GM23338 (cell line): ENCODE measurements at regions not wholly inside any gene's neighbourhood (a gene's known extent, or its start where the extent isn't known, plus 50 kb on each side); places are given as distances from the start of the nearest gene placed in this dataset.
A peak's percentile ranks its signal among the peaks of the same experiment; 100 is the strongest.

Source experiments
- ATAC-seq: fragments of 200-7000 bp; cut with Tn5 transposase; 3 replicates; pipeline ENCODE4 v1.9.1; 2020
- DNase-seq: peaks from one replicate; pipeline ENCODE4 v3.0.0-alpha.2; 2015; ENCODE audit warnings: low spot score
- H2AFZ ChIP-seq: fragments of 200-600 bp; sonication (generic); 2 replicates; pipeline ENCODE4 v1.8.0; 2016; ENCODE audit warnings: antibody characterized with exemption, mild to moderate bottlenecking, moderate library complexity
- H3F3A ChIP-seq: fragments of 200-600 bp; sonication (generic); replicated peaks from 2 replicates; pipeline ENCODE4 v1.8.0; 2017; ENCODE audit warnings: antibody characterized with exemption, mixed run types, low read depth
- H3K27ac ChIP-seq: fragments of 200-600 bp; sonication (generic); 2 replicates; pipeline ENCODE4 v1.6.1; 2016; ENCODE audit warnings: low read depth
- H3K27me3 ChIP-seq: fragments of 200-600 bp; sonication (generic); 2 replicates; pipeline ENCODE4 v1.8.0; 2016; ENCODE audit warnings: mild to moderate bottlenecking, mixed run types, moderate library complexity; ENCODE audit not compliant: insufficient read depth
- H3K36me3 ChIP-seq: fragments of 200-600 bp; sonication (generic); 2 replicates; pipeline ENCODE4 v1.8.0; 2016; ENCODE audit warnings: mild to moderate bottlenecking; ENCODE audit not compliant: insufficient read depth
- H3K4me1 ChIP-seq: fragments of 200-600 bp; sonication (generic); 2 replicates; pipeline ENCODE4 v1.8.0; 2016; ENCODE audit warnings: mild to moderate bottlenecking, moderate library complexity; ENCODE audit not compliant: insufficient read depth
- H3K4me2 ChIP-seq: fragments of 200-600 bp; sonication (generic); 2 replicates; pipeline ENCODE4 v1.7.1; 2017; ENCODE audit warnings: mixed run types
- H3K4me3 ChIP-seq: fragments of 200-600 bp; sonication (generic); 2 replicates; pipeline ENCODE4 v1.6.1; 2016; ENCODE audit warnings: mixed run types
- H3K79me2 ChIP-seq: fragments of 200-600 bp; sonication (generic); replicated peaks from 2 replicates; pipeline ENCODE4 v1.8.0; 2017; ENCODE audit warnings: mild to moderate bottlenecking; ENCODE audit not compliant: insufficient read depth
- H3K9me2 ChIP-seq: fragments of 200-600 bp; sonication (generic); 2 replicates; pipeline ENCODE4 v1.8.0; 2017; ENCODE audit not compliant: insufficient read depth
- H4K20me1 ChIP-seq: fragments of 200-600 bp; sonication (generic); replicated peaks from 2 replicates; pipeline ENCODE4 v1.8.0; 2017; ENCODE audit warnings: mild to moderate bottlenecking; ENCODE audit not compliant: insufficient read depth
- H3K27ac Mint-ChIP-seq: 2 replicates; pipeline ENCODE4 v1.8.0; 2020; ENCODE audit warnings: inconsistent platforms, mild to moderate bottlenecking, moderate library complexity, mixed read lengths
- H3K27me3 Mint-ChIP-seq: 3 replicates; pipeline ENCODE4 v1.8.0; 2022; ENCODE audit warnings: low read depth, mild to moderate bottlenecking, moderate library complexity, mixed read lengths, inconsistent platforms; ENCODE audit not compliant: insufficient read depth, poor library complexity
- H3K36me3 Mint-ChIP-seq: 3 replicates; pipeline ENCODE4 v1.8.0; 2021; ENCODE audit warnings: low read depth, mild to moderate bottlenecking, inconsistent platforms, moderate library complexity, mixed read lengths
- H3K4me1 Mint-ChIP-seq: 3 replicates; pipeline ENCODE4 v1.8.0; 2020; ENCODE audit warnings: mild to moderate bottlenecking, inconsistent platforms, mixed read lengths
- H3K4me3 Mint-ChIP-seq: 3 replicates; pipeline ENCODE4 v1.8.0; 2021; ENCODE audit warnings: moderate library complexity, mild to moderate bottlenecking, inconsistent platforms, mixed read lengths
- H3K9me3 Mint-ChIP-seq: 3 replicates; pipeline ENCODE4 v1.8.0; 2020; ENCODE audit warnings: moderate library complexity, mild to moderate bottlenecking, inconsistent platforms, mixed read lengths
- CREB1 ChIP-seq: fragments of 250-450 bp; sonication (Bioruptor Pico); IDR thresholded peaks from 2 replicates; pipeline ENCODE4 v1.5.0; 2020; ENCODE audit warnings: low read depth, mild to moderate bottlenecking, moderate library complexity
- CTCF ChIP-seq, 2 experiments: fragments of 200-600 bp in 1 of 2; sonication (generic) in 1 of 2; conservative IDR thresholded peaks; 2 replicates each; pipeline versions ENCODE4 v1.5.1 to v1.6.1; 2016 to 2017; ENCODE audit warnings: antibody characterized with exemption in 2 of 2, low read depth in 2 of 2, mild to moderate bottlenecking in 2 of 2, moderate library complexity in 1 of 2
- ETS1 ChIP-seq: IDR thresholded peaks from 2 replicates; pipeline ENCODE4 v1.6.1; 2016; ENCODE audit warnings: antibody characterized with exemption
- EZH2 ChIP-seq: fragments of 200-600 bp; sonication (generic); IDR thresholded peaks from one replicate; pipeline ENCODE4 v1.8.0; 2017; ENCODE audit warnings: antibody characterized with exemption, mild to moderate bottlenecking, low read depth; ENCODE audit not compliant: unreplicated experiment
- EZH2phosphoT487 ChIP-seq: fragments of 200-600 bp; sonication (generic); IDR thresholded peaks from one replicate; pipeline ENCODE4 v1.8.1; 2018; ENCODE audit warnings: antibody characterized with exemption; ENCODE audit not compliant: unreplicated experiment
- JUNB ChIP-seq: IDR thresholded peaks from one replicate; pipeline ENCODE4 v1.6.1; 2016; ENCODE audit warnings: antibody characterized with exemption; ENCODE audit not compliant: unreplicated experiment
- NANOG ChIP-seq: IDR thresholded peaks from 2 replicates; pipeline ENCODE4 v1.6.1; 2016; ENCODE audit warnings: antibody characterized with exemption, borderline replicate concordance
- POLR2AphosphoS5 ChIP-seq: IDR thresholded peaks from 2 replicates; pipeline ENCODE4 v1.6.1; 2016; ENCODE audit warnings: antibody characterized with exemption, low read depth
- REST ChIP-seq: IDR thresholded peaks from one replicate; pipeline ENCODE4 v1.6.1; 2018; ENCODE audit warnings: antibody characterized with exemption; ENCODE audit not compliant: unreplicated experiment
- STAT1 ChIP-seq: IDR thresholded peaks from one replicate; pipeline ENCODE4 v1.6.1; 2016; ENCODE audit warnings: antibody characterized with exemption; ENCODE audit not compliant: unreplicated experiment
- ZNF114 ChIP-seq: fragments of 250-450 bp; sonication (Bioruptor Pico); IDR thresholded peaks from 2 replicates; pipeline ENCODE4 v1.5.0; 2020; ENCODE audit warnings: mild to moderate bottlenecking, moderate library complexity
- ZNF331 ChIP-seq: fragments of 250-450 bp; sonication (Bioruptor Pico); IDR thresholded peaks from 2 replicates; pipeline ENCODE4 v1.5.0; 2020; ENCODE audit warnings: low read depth, mild to moderate bottlenecking, moderate library complexity
- ZNF462 ChIP-seq: fragments of 250-450 bp; sonication (Bioruptor Pico); IDR thresholded peaks from 2 replicates; pipeline ENCODE4 v1.5.0; 2020; ENCODE audit warnings: mild to moderate bottlenecking, moderate library complexity

GRCh38 chr10:131662851-131663250 lies 238.0 kb upstream of the PPP2R2D start:
- no peaks in the 10 kb centered on the region for H4K20me1 ChIP-seq
- no peak overlapping the region for H3K4me3 ChIP-seq
- DNase-seq (no peak), ATAC-seq (peak; percentile 57)
- H3K79me2 ChIP-seq: no peaks in the 10 kb centered on the region
- no peak overlapping the region for H2AFZ ChIP-seq
- H3K27ac Mint-ChIP-seq: no peak overlapping the region
- H3K4me2 ChIP-seq: no peak overlapping the region
- H3K4me1 ChIP-seq: no peaks in the 10 kb centered on the region
- peaks cover 14% of the 10 kb centered on the region for H3K9me3 Mint-ChIP-seq
- H3K4me3 Mint-ChIP-seq: no peak overlapping the region
- no peaks in the 10 kb centered on the region for H3K27me3 ChIP-seq
- TF ChIP-seq ZNF462 (CRISPR knock-in tag) (no peak), REST (no peak), POLR2AphosphoS5 (no peak), JUNB (no peak), CREB1 (no peak), STAT1 (no peak), ZNF331 (no peak), EZH2 (no peak), ETS1 (no peak), ZNF114 (CRISPR knock-in tag) (no peak), EZH2phosphoT487 (no peak), CTCF (conservative IDR thresholded peaks at IDR 0.05; ENCODE audit: low read depth in 2 of 2) (no peak), NANOG (no peak)
- H3K36me3 ChIP-seq: no peaks in the 10 kb centered on the region
- peaks cover 8% of the 10 kb centered on the region for H3K36me3 Mint-ChIP-seq
- peaks cover 6% of the 10 kb centered on the region for H3K27me3 Mint-ChIP-seq
- H3F3A ChIP-seq: no peaks in the 10 kb centered on the region
- no peaks in the 10 kb centered on the region for H3K9me2 ChIP-seq
- no peak overlapping the region for H3K27ac ChIP-seq
- 0 out of 3 replicates have a peak, but pooled peaks cover 2% of the 10 kb centered on the region for H3K4me1 Mint-ChIP-seq
